OCI-LY7 (cell line): ENCODE measurements at regions not wholly inside any gene's neighbourhood (a gene's known extent, or its start where the extent isn't known, plus 50 kb on each side); places are given as distances from the start of the nearest gene placed in this dataset.

Source experiments
- BruUV-seq: library from RNA; stranded (reverse); fragments of 400-500 nt; replicated peaks from 2 replicates; lab custom pipeline; 2021; lab: Mats Ljungman, UMichigan
- CTCF ChIA-PET: fragments of 300-600 bp; sonication (Branson Sonifier 250); formaldehyde crosslinking; loops from one replicate; lab custom pipeline; 2022; ENCODE audit warnings: antibody characterized with exemption; ENCODE audit not compliant: unreplicated experiment; lab: Charles Lee
- POLR2A ChIA-PET: fragments of 300-600 bp; sonication (Branson Sonifier 250); formaldehyde crosslinking; loops from one replicate; lab custom pipeline; 2022; ENCODE audit warnings: antibody characterized with exemption; lab: Charles Lee
- DNase-seq: peaks from one replicate; pipeline ENCODE4 v3.0.0-alpha.2; 2015; ENCODE audit warnings: low spot score
- H2AFZ ChIP-seq: fragments of 200-600 bp; sonication (generic), shearing (Covaris generic); 2 replicates; pipeline ENCODE4 v1.6.1; 2014; ENCODE audit warnings: mild to moderate bottlenecking, antibody characterized with exemption, low read length, moderate library complexity
- H3K27ac ChIP-seq: fragments of 200-600 bp; sonication (generic); 2 replicates; pipeline ENCODE4 v1.5.1; 2014; ENCODE audit warnings: mixed run types, low read depth, mild to moderate bottlenecking, moderate library complexity, low read length, inconsistent platforms; ENCODE audit not compliant: poor library complexity, severe bottlenecking
- H3K36me3 ChIP-seq: fragments of 200-600 bp; sonication (generic); 2 replicates; pipeline ENCODE4 v1.6.1; 2014; ENCODE audit warnings: mild to moderate bottlenecking, antibody characterized with exemption, low read length, moderate library complexity, mixed read lengths; ENCODE audit not compliant: insufficient read depth
- H3K4me1 ChIP-seq: fragments of 200-600 bp; sonication (generic); 2 replicates; pipeline ENCODE4 v1.5.1; 2014; ENCODE audit warnings: mild to moderate bottlenecking, low read length; ENCODE audit not compliant: insufficient read depth, poor library complexity, severe bottlenecking
- H3K4me2 ChIP-seq: fragments of 200-600 bp; sonication (generic); 2 replicates; pipeline ENCODE4 v1.6.1; 2014; ENCODE audit warnings: mild to moderate bottlenecking, low read length
- H3K4me3 ChIP-seq: fragments of 200-600 bp; sonication (generic); 2 replicates; pipeline ENCODE4 v1.5.1; 2014; ENCODE audit warnings: mild to moderate bottlenecking, low read depth, low read length; ENCODE audit not compliant: poor library complexity, severe bottlenecking
- H3K79me2 ChIP-seq: fragments of 200-600 bp; sonication (generic); 2 replicates; pipeline ENCODE4 v1.6.1; 2016; ENCODE audit warnings: low read depth, mild to moderate bottlenecking, low read length, moderate library complexity, mixed read lengths; ENCODE audit not compliant: insufficient read depth
- H3K9me2 ChIP-seq: fragments of 200-600 bp; sonication (generic); 2 replicates; pipeline ENCODE4 v1.6.1; 2016; ENCODE audit warnings: mild to moderate bottlenecking, low read length, mixed read lengths; ENCODE audit not compliant: insufficient read depth
- H3K9me3 ChIP-seq: fragments of 200-600 bp; sonication (generic); 2 replicates; pipeline ENCODE4 v1.6.1; 2014; ENCODE audit warnings: mild to moderate bottlenecking, mixed run types, low read length, mixed read lengths
- H4K20me1 ChIP-seq: fragments of 200-600 bp; sonication (generic); 2 replicates; pipeline ENCODE4 v1.6.1; 2014; ENCODE audit warnings: mild to moderate bottlenecking, antibody characterized with exemption, low read length, moderate library complexity, mixed read lengths; ENCODE audit not compliant: insufficient read depth
- EZH2phosphoT487 ChIP-seq: fragments of 200-600 bp; sonication (generic); IDR thresholded peaks from 2 replicates; pipeline ENCODE4 v1.6.1; 2018; ENCODE audit warnings: low read depth, borderline replicate concordance, mild to moderate bottlenecking, mixed run types, antibody characterized with exemption, low read length, moderate library complexity, mixed read lengths
- intact Hi-C: fragments of 100-400 bp; cut with micrococcal nuclease; formaldehyde crosslinking; loops from one replicate; pipeline ENCODE4 v1.10.0; 2022; ENCODE audit not compliant: unreplicated experiment
- TF ChIP-seq, protein P1 (sequence below): fragments of 200-600 bp; sonication (generic); conservative IDR thresholded peaks from 2 replicates; pipeline ENCODE4 v1.5.1; 2014; ENCODE audit warnings: mild to moderate bottlenecking, antibody characterized with exemption, low read length, moderate library complexity, mixed read lengths

DNA sequence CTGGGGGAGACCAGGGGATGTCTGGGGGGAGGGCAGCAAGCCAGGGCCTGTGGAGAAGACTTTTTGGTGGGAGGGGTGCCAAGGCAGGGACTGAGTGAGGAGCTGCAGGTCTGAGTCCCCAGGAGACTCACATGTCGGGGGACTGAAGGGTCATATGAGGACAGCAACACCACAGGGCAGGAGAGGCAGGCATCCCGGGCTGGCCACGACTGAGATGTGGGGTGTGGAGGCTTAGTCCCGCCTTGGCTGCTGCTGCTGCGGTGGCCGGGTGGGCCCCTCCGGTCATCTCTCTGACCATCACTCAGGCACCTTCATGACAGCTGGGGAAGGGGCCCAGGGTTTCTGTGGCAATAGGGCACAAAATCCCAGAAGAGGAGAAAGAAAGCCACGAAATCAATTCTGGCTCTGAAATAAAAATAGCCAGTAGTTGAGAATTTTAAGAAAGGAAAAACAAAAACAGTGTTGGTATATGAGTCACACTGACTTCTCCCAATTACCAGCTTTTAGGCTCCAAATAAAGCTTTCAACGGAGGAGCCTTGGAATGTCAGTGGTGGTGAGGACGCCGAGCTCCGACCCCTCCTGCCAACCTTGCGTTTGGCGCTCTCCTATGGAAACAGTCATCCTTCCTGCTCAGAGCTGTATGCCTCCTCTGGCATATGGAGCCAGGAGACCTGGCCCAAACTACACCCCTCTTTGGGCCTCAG lies 52.9 kb upstream of the ITGA11 start:
- ChIA-PET CTCF (no interaction called here), POLR2A (no interaction called here)
- Histone ChIP-seq H3K79me2 (no peaks in the 10 kb centered on the region), H3K36me3 (no peaks in the 10 kb centered on the region), H3K4me2 (no peak overlapping the region), H2AFZ (no peak overlapping the region), H3K27ac (no peak overlapping the region), H3K4me3 (no peak overlapping the region), H3K9me3 (no peaks in the 10 kb centered on the region), H4K20me1 (no peaks in the 10 kb centered on the region), H3K9me2 (no peaks in the 10 kb centered on the region), H3K4me1 (no peaks in the 10 kb centered on the region)
- intact Hi-C loops, result no loop called here
- no TSS peak for BruUV-seq
- no peak for DNase-seq
- TF ChIP-seq, protein P1, sequence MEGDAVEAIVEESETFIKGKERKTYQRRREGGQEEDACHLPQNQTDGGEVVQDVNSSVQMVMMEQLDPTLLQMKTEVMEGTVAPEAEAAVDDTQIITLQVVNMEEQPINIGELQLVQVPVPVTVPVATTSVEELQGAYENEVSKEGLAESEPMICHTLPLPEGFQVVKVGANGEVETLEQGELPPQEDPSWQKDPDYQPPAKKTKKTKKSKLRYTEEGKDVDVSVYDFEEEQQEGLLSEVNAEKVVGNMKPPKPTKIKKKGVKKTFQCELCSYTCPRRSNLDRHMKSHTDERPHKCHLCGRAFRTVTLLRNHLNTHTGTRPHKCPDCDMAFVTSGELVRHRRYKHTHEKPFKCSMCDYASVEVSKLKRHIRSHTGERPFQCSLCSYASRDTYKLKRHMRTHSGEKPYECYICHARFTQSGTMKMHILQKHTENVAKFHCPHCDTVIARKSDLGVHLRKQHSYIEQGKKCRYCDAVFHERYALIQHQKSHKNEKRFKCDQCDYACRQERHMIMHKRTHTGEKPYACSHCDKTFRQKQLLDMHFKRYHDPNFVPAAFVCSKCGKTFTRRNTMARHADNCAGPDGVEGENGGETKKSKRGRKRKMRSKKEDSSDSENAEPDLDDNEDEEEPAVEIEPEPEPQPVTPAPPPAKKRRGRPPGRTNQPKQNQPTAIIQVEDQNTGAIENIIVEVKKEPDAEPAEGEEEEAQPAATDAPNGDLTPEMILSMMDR, result no peak
- no peak for TF ChIP-seq EZH2phosphoT487

DNA sequence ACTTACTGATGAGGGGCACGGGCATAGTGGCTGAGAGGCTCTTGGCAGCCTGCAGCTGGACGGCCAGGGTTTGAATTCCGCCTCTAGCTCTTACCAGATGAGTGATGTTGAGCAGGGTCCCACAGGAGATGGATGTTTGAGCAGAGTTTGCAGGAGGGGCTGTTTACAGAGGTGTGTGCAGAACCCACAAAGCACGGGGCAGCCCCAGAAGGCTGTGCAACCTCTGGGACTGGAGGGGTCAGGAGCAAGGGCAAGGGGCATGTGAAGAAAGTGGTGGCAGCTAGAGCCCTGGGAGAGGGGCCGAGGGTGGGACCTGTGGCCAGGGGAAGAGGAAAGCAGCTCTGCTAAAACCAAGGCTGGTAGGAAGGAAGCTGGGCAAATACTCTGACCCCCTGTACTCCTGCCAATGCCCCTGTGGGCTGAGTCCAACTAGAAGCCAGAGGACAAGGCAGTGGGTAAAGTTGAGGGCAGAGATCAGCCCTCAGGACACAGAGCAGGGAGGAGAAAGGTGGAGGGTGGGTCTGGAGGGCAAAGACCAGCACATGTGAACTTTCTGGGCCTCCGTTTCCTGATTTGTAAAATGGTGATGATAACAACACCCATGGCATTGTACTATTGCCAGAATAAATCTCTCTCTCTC lies 53.9 kb upstream of the ITGA11 start:
- no TSS peak for BruUV-seq
- Histone ChIP-seq H3K9me2 (no peaks in the 10 kb centered on the region), H3K79me2 (no peaks in the 10 kb centered on the region), H3K9me3 (no peaks in the 10 kb centered on the region), H3K36me3 (no peaks in the 10 kb centered on the region), H2AFZ (no peak overlapping the region), H3K4me2 (no peak overlapping the region), H3K4me3 (no peak overlapping the region), H3K27ac (no peak overlapping the region), H4K20me1 (no peaks in the 10 kb centered on the region), H3K4me1 (no peaks in the 10 kb centered on the region)
- ChIA-PET CTCF (no interaction called here), POLR2A (no interaction called here)
- no peak for DNase-seq
- intact Hi-C loops, result no loop called here
- no peak for TF ChIP-seq EZH2phosphoT487
- TF ChIP-seq, protein P1, result no peak
